IPS-NIHi7 (cell line): ENCODE measurements at regions not wholly inside any gene's neighbourhood (a gene's known extent, or its start where the extent isn't known, plus 50 kb on each side); places are given as distances from the start of the nearest gene placed in this dataset.

Source experiments
- DNase-seq: peaks from one replicate; pipeline ENCODE4 v3.0.0; 2012; ENCODE audit warnings: mixed read lengths; ENCODE audit errors: extremely low spot score

DNA sequence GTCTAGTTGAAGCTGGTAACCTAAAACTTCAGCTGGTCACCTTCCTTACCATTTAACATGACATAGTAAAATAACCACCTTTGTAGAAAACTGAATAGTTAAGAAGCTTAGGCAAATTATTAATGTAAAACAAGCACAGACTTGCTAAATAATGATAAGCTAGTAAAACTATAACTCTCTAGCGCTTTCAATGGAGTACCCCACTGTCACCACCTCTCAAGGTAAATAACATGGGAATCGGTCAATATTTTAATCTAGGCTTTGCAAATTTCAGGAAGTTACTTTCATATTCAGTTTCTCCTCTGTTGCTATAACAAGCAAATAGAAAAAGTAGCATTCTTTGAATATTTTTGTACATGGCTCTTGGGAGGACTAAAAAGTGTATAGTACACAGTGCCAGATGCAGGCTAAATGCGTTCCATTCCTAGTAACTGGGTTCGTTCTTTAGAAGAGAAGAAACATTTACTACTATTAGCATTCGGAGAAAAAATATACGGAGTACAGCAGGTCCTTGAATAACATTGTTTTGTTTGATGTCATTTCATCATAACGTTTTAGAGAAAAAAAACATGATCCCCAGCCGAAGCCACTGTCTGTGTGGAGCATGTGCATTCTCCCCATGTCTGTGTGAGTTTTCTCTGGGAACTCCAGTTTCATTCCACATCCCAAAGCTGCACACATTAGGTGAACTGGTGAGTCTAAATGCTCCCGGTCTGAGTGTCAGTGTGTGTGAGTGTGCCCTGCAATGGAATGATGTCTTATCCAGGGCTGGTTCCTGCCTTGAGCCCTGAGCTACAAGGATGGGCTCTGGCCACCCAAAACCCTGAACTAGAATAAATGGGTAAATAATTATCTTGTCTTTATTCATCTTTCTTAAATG, 52.5 kb downstream of the EPRS1 start:
- DNase-seq: no peak

- no peak for DNase-seq
Measured at GRCh38 chr1:219991919-219992318, 54.4 kb downstream of the EPRS1 start.

DNA sequence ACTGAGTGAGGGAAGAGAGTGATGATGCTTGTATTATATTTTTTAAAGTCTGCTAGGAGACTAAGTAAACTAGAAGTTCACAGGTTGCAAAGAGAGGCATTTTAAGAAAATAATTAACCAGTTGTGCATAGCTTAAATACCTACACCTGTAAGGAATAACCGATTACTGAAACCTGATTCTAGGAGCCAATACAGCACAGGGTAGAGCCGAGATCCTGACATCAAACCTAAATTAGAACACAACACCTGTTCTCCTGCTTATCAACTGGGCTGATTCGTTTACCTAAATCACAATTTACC, 54.8 kb downstream of the EPRS1 start:
- no peak for DNase-seq

DNA sequence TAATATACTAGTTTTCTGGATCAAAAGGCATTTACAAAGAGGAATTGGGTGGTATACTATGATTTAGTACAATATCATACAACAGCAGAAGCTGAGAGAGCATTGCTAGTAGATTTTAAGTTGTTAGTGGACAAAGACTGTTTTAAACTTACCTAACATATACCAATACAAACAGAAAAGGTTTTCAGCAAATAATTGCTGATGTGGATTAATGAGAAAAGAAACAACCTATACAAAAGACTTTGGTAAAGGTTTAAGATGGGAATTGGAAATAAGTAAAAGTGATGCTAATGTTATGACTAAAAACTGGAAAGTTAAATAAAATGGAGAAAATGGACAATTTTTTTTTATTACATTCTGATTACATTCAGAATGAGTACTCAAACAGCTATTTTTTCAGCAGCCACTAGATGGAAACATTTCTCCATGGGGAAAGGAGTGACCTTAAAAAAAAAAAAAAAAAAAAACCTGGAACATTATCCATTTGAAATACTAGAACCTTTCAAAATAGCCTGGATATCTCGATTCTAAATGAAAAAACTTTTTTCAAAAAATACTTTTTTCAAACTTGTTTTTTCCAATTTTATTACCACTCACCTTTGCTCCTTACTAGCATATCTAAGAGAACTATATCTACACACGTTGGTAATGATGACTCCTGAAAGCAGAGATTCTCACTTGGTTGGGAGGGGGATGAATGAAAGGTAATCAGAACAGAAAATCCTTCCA, 55.4 kb downstream of the EPRS1 start:
- peak; percentile 15 for DNase-seq

GRCh38 chr1:219989766-219990165, 56.5 kb downstream of the EPRS1 start:
- DNase-seq: no peak

DNA sequence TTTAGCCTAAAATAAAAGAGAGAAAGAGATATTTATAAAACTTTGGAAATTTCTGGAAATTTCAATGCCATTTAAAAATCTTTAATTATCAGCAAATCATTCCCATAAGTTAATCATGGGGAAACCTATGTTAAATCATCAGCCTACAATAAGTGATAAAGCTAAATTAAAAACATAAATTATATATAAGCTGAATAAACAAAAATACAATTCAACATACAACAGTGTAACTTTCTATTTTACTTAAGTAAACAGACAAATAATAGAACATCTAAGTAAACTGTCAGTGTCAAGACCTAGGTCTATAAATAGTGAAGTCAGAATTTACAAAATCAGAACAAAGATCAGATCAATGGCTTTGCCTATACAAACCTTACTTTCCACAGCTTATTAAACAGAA, 57.5 kb downstream of the EPRS1 start:
- DNase-seq: no peak

GRCh38 chr1:219988387-219988786, 57.9 kb downstream of the EPRS1 start:
- DNase-seq: no peak

- no peak for DNase-seq
Measured at GRCh38 chr1:219987325-219987724, 59.0 kb upstream of the SLC30A10 start.

DNA sequence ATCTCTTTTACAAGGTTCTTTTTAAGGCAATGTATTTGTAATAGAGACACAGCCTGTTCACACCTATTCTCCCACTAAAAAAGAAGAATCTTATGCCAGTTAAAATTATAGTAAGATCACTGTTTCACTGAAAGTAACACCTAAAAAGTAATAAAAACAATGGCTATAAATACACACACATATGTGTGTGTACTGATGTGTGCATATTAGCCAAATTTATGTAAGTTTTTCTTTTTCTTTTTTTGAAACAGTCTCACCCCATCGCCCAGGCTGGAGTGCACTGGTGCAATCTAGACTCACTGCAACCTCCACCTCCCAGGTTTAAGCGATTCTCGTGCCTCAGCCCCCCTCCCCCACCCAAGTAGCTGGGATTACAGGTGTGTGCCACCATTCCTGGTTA, 56.8 kb upstream of the SLC30A10 start:
- DNase-seq: no peak
